ENCODE measurements at regions not wholly inside any gene's neighbourhood (a gene's known extent, or its start where the extent isn't known, plus 50 kb on each side); places are given as distances from the start of the nearest gene placed in this dataset.

- no peak for TF ChIP-seq REST (IDR thresholded peaks at IDR 0.05; ENCODE audit: insufficient read depth in 1 of 2, low read depth in 2 of 2, low read length in 2 of 2)
- TF ChIP-seq POLR2AphosphoS5 (IDR thresholded peaks at IDR 0.05; ENCODE audit: low read depth, low read length), result no peak
- TF ChIP-seq SIN3A (IDR thresholded peaks at IDR 0.05; ENCODE audit: borderline replicate concordance, insufficient read depth, low read length), result no peak
- no peak for TF ChIP-seq TAF1 (IDR thresholded peaks at IDR 0.05; ENCODE audit: borderline replicate concordance, insufficient read depth, low read length)
- TF ChIP-seq FOXP2 (optimal IDR thresholded peaks at IDR 0.05; ENCODE audit: borderline replicate concordance, extremely low read depth, extremely low read length, insufficient read depth), result no peak
Measured at GRCh38 chr18:41881285-41881684, 73.7 kb upstream of the PIK3C3 start.

Measured in PFSK-1 (cell line).